Nephron progenitor cell (in vitro differentiated cells): ENCODE measurements at regions not wholly inside any gene's neighbourhood (a gene's known extent, or its start where the extent isn't known, plus 50 kb on each side); places are given as distances from the start of the nearest gene placed in this dataset.
"Not testable (repeated sequence)": the region's sequence is repeated elsewhere in the genome, so short reads cannot be mapped to it uniquely, and the experiment has no call there.

Experiments
- DNase-seq: peaks from one replicate; pipeline ENCODE4 v3.0.0; 2021
- H3K27ac Mint-ChIP-seq: 2 replicates; pipeline ENCODE4 v1.8.0; 2021; ENCODE audit warnings: mild to moderate bottlenecking, moderate library complexity, mixed read lengths
- H3K27me3 Mint-ChIP-seq: 2 replicates; pipeline ENCODE4 v1.8.0; 2021; ENCODE audit warnings: mild to moderate bottlenecking, low read depth, mixed read lengths; ENCODE audit not compliant: poor library complexity
- H3K36me3 Mint-ChIP-seq: 2 replicates; pipeline ENCODE4 v1.8.0; 2021; ENCODE audit warnings: low read depth, mixed read lengths
- H3K4me1 Mint-ChIP-seq: 2 replicates; pipeline ENCODE4 v1.8.0; 2021; ENCODE audit warnings: mixed read lengths
- H3K4me3 Mint-ChIP-seq: 2 replicates; pipeline ENCODE4 v1.8.0; 2021; ENCODE audit warnings: mild to moderate bottlenecking, moderate library complexity, mixed read lengths
- H3K9me3 Mint-ChIP-seq: 2 replicates; pipeline ENCODE4 v1.8.0; 2021; ENCODE audit warnings: mild to moderate bottlenecking, moderate library complexity, mixed read lengths
- TF ChIP-seq, protein P1 (sequence below): fragments of 200-600 bp; sonication (generic); IDR thresholded peaks from 2 replicates; pipeline ENCODE4 v1.5.0; 2021; ENCODE audit warnings: antibody characterized with exemption

DNA sequence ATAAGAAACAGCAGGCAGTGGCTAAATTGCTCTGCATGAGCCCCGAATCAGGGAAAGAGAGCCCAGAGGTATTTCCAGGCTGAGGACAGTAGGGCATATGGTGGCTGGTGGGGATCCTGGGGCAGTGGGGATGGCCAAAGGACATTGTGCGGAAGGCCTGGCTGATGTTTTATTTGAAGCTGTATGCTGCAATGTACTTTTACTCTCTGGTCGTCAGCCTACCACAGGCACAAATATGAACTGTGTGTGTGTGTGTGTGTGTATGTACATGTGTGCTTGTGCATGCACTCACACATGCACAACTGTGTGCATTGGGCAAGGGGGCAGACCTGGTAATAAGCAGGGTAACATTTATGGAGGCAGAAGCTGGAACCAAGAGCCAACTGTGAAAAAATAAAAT is 74.7 kb upstream of the GZMB start:
- no peaks in the 10 kb centered on the region for H3K9me3 Mint-ChIP-seq
- peaks cover 7% of the 10 kb centered on the region for H3K27me3 Mint-ChIP-seq
- no peaks in the 10 kb centered on the region for H3K36me3 Mint-ChIP-seq
- peaks cover 6% of the 10 kb centered on the region for H3K4me1 Mint-ChIP-seq
- H3K4me3 Mint-ChIP-seq: no peak overlapping the region
- DNase-seq: no peak
- H3K27ac Mint-ChIP-seq: no peak overlapping the region
- TF ChIP-seq, protein P1, sequence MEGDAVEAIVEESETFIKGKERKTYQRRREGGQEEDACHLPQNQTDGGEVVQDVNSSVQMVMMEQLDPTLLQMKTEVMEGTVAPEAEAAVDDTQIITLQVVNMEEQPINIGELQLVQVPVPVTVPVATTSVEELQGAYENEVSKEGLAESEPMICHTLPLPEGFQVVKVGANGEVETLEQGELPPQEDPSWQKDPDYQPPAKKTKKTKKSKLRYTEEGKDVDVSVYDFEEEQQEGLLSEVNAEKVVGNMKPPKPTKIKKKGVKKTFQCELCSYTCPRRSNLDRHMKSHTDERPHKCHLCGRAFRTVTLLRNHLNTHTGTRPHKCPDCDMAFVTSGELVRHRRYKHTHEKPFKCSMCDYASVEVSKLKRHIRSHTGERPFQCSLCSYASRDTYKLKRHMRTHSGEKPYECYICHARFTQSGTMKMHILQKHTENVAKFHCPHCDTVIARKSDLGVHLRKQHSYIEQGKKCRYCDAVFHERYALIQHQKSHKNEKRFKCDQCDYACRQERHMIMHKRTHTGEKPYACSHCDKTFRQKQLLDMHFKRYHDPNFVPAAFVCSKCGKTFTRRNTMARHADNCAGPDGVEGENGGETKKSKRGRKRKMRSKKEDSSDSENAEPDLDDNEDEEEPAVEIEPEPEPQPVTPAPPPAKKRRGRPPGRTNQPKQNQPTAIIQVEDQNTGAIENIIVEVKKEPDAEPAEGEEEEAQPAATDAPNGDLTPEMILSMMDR: no peak

DNA sequence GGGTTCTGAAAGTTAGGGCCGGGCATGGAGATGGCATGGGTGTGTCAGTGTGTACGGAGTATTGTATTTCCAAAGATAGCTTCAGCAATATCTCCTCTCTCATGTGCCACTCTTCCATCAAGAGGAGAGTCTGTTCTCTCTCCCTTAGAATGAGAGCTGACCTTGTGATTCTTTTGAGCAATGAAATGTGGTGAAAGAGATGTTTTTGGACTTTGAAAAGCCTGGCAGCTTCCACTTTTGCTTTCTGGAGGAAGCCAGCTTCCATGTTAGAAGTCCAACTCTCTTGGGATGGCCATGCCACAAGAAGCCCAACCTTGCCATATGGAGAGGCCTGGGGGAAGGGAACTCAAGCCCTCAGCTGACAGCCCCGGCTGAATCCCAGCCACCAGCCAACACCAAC is 72.4 kb upstream of the GZMB start:
- no peak for DNase-seq
- Mint-ChIP-seq H3K27me3 (peaks cover 3% of the 10 kb centered on the region), H3K4me1 (peaks cover 6% of the 10 kb centered on the region), H3K27ac (no peak overlapping the region), H3K9me3 (no peaks in the 10 kb centered on the region), H3K36me3 (no peaks in the 10 kb centered on the region), H3K4me3 (no peak overlapping the region)
- TF ChIP-seq, protein P1: no peak

- TF ChIP-seq, protein P1: no peak
These were observed 71.8 kb upstream of the GZMB start for GRCh38 chr14:24705840-24706239.

DNA sequence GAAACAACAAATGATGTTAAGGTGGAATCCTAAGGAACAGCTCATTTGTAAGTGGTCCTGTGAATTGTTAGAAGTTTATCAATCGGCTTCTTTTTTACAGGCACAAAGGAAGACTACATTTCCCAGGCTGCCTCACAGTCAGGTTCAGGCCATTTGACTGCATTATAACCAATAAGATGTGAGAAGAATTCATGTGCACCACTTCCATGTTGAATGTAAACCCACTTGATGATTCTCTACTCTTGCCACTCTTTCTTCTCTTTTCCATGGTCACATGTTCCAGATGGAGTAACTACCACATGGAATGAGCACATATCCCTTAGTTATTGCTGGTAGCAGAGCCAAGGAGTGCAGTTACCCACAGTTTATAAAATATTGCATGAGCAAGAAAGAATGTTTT is 67.1 kb upstream of the GZMB start:
- H3K4me3 Mint-ChIP-seq: no peak overlapping the region
- no peaks in the 10 kb centered on the region for H3K4me1 Mint-ChIP-seq
- H3K27ac Mint-ChIP-seq: no peak overlapping the region
- H3K36me3 Mint-ChIP-seq: no peaks in the 10 kb centered on the region
- DNase-seq: no peak
- H3K27me3 Mint-ChIP-seq: peaks cover 6% of the 10 kb centered on the region
- no peaks in the 10 kb centered on the region for H3K9me3 Mint-ChIP-seq
- TF ChIP-seq, protein P1: no peak

More at GRCh38 chr14:24705840-24706239, 71.8 kb upstream of the GZMB start:
- Mint-ChIP-seq H3K27ac (no peak overlapping the region), H3K9me3 (no peaks in the 10 kb centered on the region), H3K4me3 (no peak overlapping the region), H3K4me1 (peaks cover 4% of the 10 kb centered on the region), H3K27me3 (peaks cover 3% of the 10 kb centered on the region), H3K36me3 (no peaks in the 10 kb centered on the region)
- no peak for DNase-seq

DNA sequence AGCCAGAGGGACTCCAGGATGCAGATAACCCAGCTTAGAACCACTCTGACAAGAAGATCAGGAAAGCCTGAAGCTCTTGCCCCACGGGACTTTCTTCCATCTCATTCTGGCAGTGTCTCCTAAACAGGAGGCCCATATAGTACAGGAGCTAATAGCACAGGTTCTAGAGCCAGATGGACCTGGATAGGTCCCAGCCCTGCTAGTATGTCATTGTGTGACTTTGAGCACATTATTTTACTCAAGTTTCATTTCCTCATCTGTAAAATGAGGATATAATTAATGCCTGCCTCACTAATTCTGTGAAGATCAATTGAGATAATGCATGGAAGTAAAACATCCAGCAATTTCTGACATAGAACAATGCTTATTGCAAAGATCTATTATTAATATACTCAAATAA is 66.5 kb upstream of the GZMB start:
- H3K4me1 Mint-ChIP-seq: no peaks in the 10 kb centered on the region
- H3K27ac Mint-ChIP-seq: no peak overlapping the region
- no peak for DNase-seq
- no peaks in the 10 kb centered on the region for H3K9me3 Mint-ChIP-seq
- no peak overlapping the region for H3K4me3 Mint-ChIP-seq
- no peaks in the 10 kb centered on the region for H3K36me3 Mint-ChIP-seq
- TF ChIP-seq, protein P1: no peak
- peaks cover 6% of the 10 kb centered on the region for H3K27me3 Mint-ChIP-seq

GRCh38 chr14:24699052-24699451 is 65.1 kb upstream of the GZMB start:
- Mint-ChIP-seq H3K4me3 (no peak overlapping the region), H3K36me3 (no peaks in the 10 kb centered on the region)
- TF ChIP-seq, protein P1: no peak

GRCh38 chr14:24696280-24696920 is 62.4 kb upstream of the GZMB start:
- not testable (repeated sequence) for H3K27ac Mint-ChIP-seq, DNase-seq, H3K27me3 Mint-ChIP-seq, H3K36me3 Mint-ChIP-seq, H3K4me1 Mint-ChIP-seq, H3K9me3 Mint-ChIP-seq, H3K4me3 Mint-ChIP-seq

More at GRCh38 chr14:24699052-24699451, 65.1 kb upstream of the GZMB start:
- Mint-ChIP-seq H3K27me3 (peaks cover 3% of the 10 kb centered on the region), H3K4me1 (no peaks in the 10 kb centered on the region), H3K27ac (no peak overlapping the region), H3K9me3 (no peaks in the 10 kb centered on the region)
- no peak for DNase-seq
